HCT116 (cell line): ENCODE measurements at regions not wholly inside any gene's neighbourhood (a gene's known extent, or its start where the extent isn't known, plus 50 kb on each side); places are given as distances from the start of the nearest gene placed in this dataset.

ENCODE experiments used
- ATAC-seq: fragments of 200-7000 bp; cut with Tn5 transposase; 2 replicates; pipeline ENCODE4 v1.9.1; 2020; ENCODE audit warnings: mild to moderate bottlenecking, moderate library complexity
- BruUV-seq: library from RNA; stranded (reverse); fragments of 400-500 nt; replicated peaks from 2 replicates; lab custom pipeline; 2021; lab: Mats Ljungman, UMichigan
- CTCF ChIA-PET: fragments of 300-600 bp; sonication (Branson Sonifier 250); formaldehyde crosslinking; loops from one replicate; lab custom pipeline; 2021; ENCODE audit warnings: antibody characterized with exemption; lab: Charles Lee
- POLR2A ChIA-PET: fragments of 300-600, 350-600 bp; sonication (Branson Sonifier 250); formaldehyde crosslinking; loops from one replicate; lab custom pipeline; 2021; ENCODE audit warnings: antibody characterized with exemption; lab: Charles Lee
- RAD21 ChIA-PET, 2 experiments: fragments of 300-600 bp; sonication (Branson Sonifier 250); formaldehyde crosslinking; loops; one replicate each; lab custom pipeline; 2023; ENCODE audit warnings: low total read pairs in 2 of 2; ENCODE audit not compliant: uncharacterized antibody in 2 of 2, unreplicated experiment in 2 of 2, low non-redundant PET in 1 of 2; lab: Charles Lee
- DNase-seq: peaks from one replicate; pipeline ENCODE4 v3.0.0-alpha.2; 2010; ENCODE audit warnings: low read depth, low spot score
- H2AFZ ChIP-seq: fragments of 200-600 bp; shearing (Covaris generic), sonication (generic); 2 replicates; pipeline ENCODE4 v1.6.1; 2017; ENCODE audit warnings: low read depth, mixed run types, mixed read lengths, antibody characterized with exemption, low read length; ENCODE audit not compliant: poor library complexity, severe bottlenecking
- H3K27ac ChIP-seq: 2 replicates; pipeline ENCODE4 v1.5.1; 2012; ENCODE audit warnings: low read depth, low read length
- H3K27me3 ChIP-seq: fragments of 200-600 bp; sonication (generic); 2 replicates; pipeline ENCODE4 v1.6.1; 2016; ENCODE audit warnings: mixed run types, low read length, mixed read lengths; ENCODE audit not compliant: insufficient read depth
- H3K36me3 ChIP-seq, 2 experiments: fragments of 200-500 bp in 1 of 2; fragments of 200-600 bp in 1 of 2; sonication (Bioruptor generic) in 1 of 2; sonication (generic) in 1 of 2; 2 replicates each; pipeline versions ENCODE4 v1.5.1 to v1.6.1; 2014 to 2016; ENCODE audit warnings: low read length in 2 of 2, inconsistent platforms in 1 of 2, mixed read lengths in 1 of 2, mixed run types in 1 of 2; ENCODE audit not compliant: insufficient read depth in 2 of 2, control insufficient read depth in 1 of 2
- H3K4me1 ChIP-seq, 2 experiments: fragments of 200-600 bp in 1 of 2; sonication (generic) in 1 of 2; 2 replicates each; pipeline versions ENCODE4 v1.5.1 to v1.6.1; 2012 to 2017; ENCODE audit warnings: low read length in 2 of 2, inconsistent platforms in 1 of 2, mild to moderate bottlenecking in 1 of 2, mixed read lengths in 1 of 2, mixed run types in 1 of 2, moderate library complexity in 1 of 2; ENCODE audit not compliant: insufficient read depth in 2 of 2, control insufficient read depth in 1 of 2
- H3K4me2 ChIP-seq: fragments of 200-600 bp; sonication (generic); 2 replicates; pipeline ENCODE4 v1.6.1; 2017; ENCODE audit warnings: mixed run types, low read length, mixed read lengths
- H3K4me3 ChIP-seq, 2 experiments: fragments of 200-600 bp in 1 of 2; sonication (generic) in 1 of 2; replicated peaks in 1 of 2; 2 replicates each; pipeline ENCODE4 v1.5.1; 2011 to 2016; ENCODE audit warnings: low read length in 2 of 2, control low read depth in 1 of 2, low read depth in 1 of 2, mild to moderate bottlenecking in 1 of 2, mixed read lengths in 1 of 2, mixed run types in 1 of 2
- H3K79me2 ChIP-seq: fragments of 200-600 bp; sonication (generic); 2 replicates; pipeline ENCODE4 v1.6.1; 2017; ENCODE audit warnings: mild to moderate bottlenecking, mixed run types, low read length, moderate library complexity, mixed read lengths; ENCODE audit not compliant: insufficient read depth
- H3K9ac ChIP-seq: fragments of 200-600 bp; sonication (generic); 2 replicates; pipeline ENCODE4 v1.6.1; 2016; ENCODE audit warnings: low read length, mixed read lengths
- H3K9me2 ChIP-seq: fragments of 200-600 bp; sonication (generic), shearing (Covaris generic); 2 replicates; pipeline ENCODE4 v1.6.1; 2017; ENCODE audit warnings: mixed run types, mild to moderate bottlenecking, moderate library complexity; ENCODE audit not compliant: insufficient read depth
- H3K9me3 ChIP-seq, 2 experiments: fragments of 200-500 bp in 1 of 2; fragments of 200-600 bp in 1 of 2; sonication (Bioruptor generic) in 1 of 2; sonication (generic) in 1 of 2; 2 replicates each; pipeline ENCODE4 v1.6.1; 2014 to 2017; ENCODE audit warnings: low read length in 2 of 2, mixed read lengths in 2 of 2, inconsistent platforms in 1 of 2, low read depth in 1 of 2, mild to moderate bottlenecking in 1 of 2, mixed run types in 1 of 2, moderate library complexity in 1 of 2; ENCODE audit not compliant: control insufficient read depth in 1 of 2, insufficient read depth in 1 of 2
- H4K20me1 ChIP-seq: fragments of 200-600 bp; sonication (generic), shearing (Covaris generic); 2 replicates; pipeline ENCODE4 v1.6.1; 2017; ENCODE audit warnings: mixed run types, mild to moderate bottlenecking, moderate library complexity; ENCODE audit not compliant: insufficient read depth
- CTCF ChIP-seq, 3 experiments: fragments of 200-600 bp in 1 of 3; sonication (generic) in 1 of 3; IDR thresholded peaks in 2 of 3; conservative IDR thresholded peaks in 1 of 3; 2 replicates each; pipeline ENCODE4 v1.5.1; 2012 to 2017; ENCODE audit warnings: low read depth in 2 of 3, low read length in 2 of 3, antibody characterized with exemption in 1 of 3, borderline replicate concordance in 1 of 3, control low read depth in 1 of 3, mild to moderate bottlenecking in 1 of 3, mixed read lengths in 1 of 3, mixed run types in 1 of 3, moderate library complexity in 1 of 3; ENCODE audit not compliant: insufficient read depth in 1 of 3
- EGR1 ChIP-seq: IDR thresholded peaks from 2 replicates; pipeline ENCODE4 v1.6.1; 2012; ENCODE audit warnings: low read depth
- ELF1 ChIP-seq: IDR thresholded peaks from 2 replicates; pipeline ENCODE4 v1.6.1; 2012; ENCODE audit warnings: low read depth, borderline replicate concordance
- EZH2 ChIP-seq: fragments of 200-600 bp; sonication (generic); IDR thresholded peaks from 2 replicates; pipeline ENCODE4 v1.6.1; 2017; ENCODE audit warnings: antibody characterized with exemption, mixed run types
- FOSL1 ChIP-seq: IDR thresholded peaks from 2 replicates; pipeline ENCODE4 v1.6.1; 2012; ENCODE audit warnings: low read depth
- POLR2A ChIP-seq: IDR thresholded peaks from 2 replicates; pipeline ENCODE4 v1.7.0; 2011; ENCODE audit warnings: borderline replicate concordance; ENCODE audit not compliant: insufficient read depth, insufficient read length; ENCODE audit errors: extremely low read depth
- POLR2AphosphoS5 ChIP-seq: IDR thresholded peaks from 2 replicates; pipeline ENCODE4 v1.6.1; 2011; ENCODE audit warnings: mild to moderate bottlenecking, low read depth, low read length, moderate library complexity
- RAD21 ChIP-seq: IDR thresholded peaks from 2 replicates; pipeline ENCODE4 v1.6.1; 2012; ENCODE audit warnings: low read depth, mild to moderate bottlenecking
- SIN3A ChIP-seq: IDR thresholded peaks from 2 replicates; pipeline ENCODE4 v1.6.1; 2012; ENCODE audit warnings: low read depth
- SP1 ChIP-seq: IDR thresholded peaks from 2 replicates; pipeline ENCODE4 v1.6.1; 2012; ENCODE audit warnings: low read depth
- SRF ChIP-seq: IDR thresholded peaks from 2 replicates; pipeline ENCODE4 v1.6.1; 2012; ENCODE audit warnings: low read depth
- TCF7L2 ChIP-seq: IDR thresholded peaks from 2 replicates; pipeline ENCODE4 v1.7.0; 2011; ENCODE audit warnings: borderline replicate concordance, inconsistent platforms; ENCODE audit not compliant: insufficient read depth, insufficient read length; ENCODE audit errors: extremely low read depth
- YY1 ChIP-seq: IDR thresholded peaks from 2 replicates; pipeline ENCODE4 v1.6.1; 2011; ENCODE audit warnings: low read length, low read depth, moderate library complexity, mild to moderate bottlenecking; ENCODE audit not compliant: insufficient replicate concordance; ENCODE audit errors: extremely low read depth
- ZFX ChIP-seq: fragments of 450-650 bp; IDR thresholded peaks from 2 replicates; pipeline ENCODE4 v1.6.1; 2017
- intact Hi-C: fragments of 100-400 bp; cut with micrococcal nuclease; formaldehyde crosslinking; loops from 2 replicates; pipeline ENCODE4 v1.10.0; 2022
- TF ChIP-seq, protein P1 (sequence below): IDR thresholded peaks from 2 replicates; pipeline ENCODE4 v1.6.1; 2012; ENCODE audit warnings: low read depth
- TF ChIP-seq, protein P2 (sequence below): IDR thresholded peaks from 2 replicates; pipeline ENCODE4 v1.6.1; 2012
- TF ChIP-seq, protein P3 (sequence below): IDR thresholded peaks from 2 replicates; pipeline ENCODE4 v1.6.1; 2012

GRCh38 chr2:10514743-10515142 lies 66.6 kb upstream of the ODC1 start (continued):
- TF ChIP-seq, protein P1, sequence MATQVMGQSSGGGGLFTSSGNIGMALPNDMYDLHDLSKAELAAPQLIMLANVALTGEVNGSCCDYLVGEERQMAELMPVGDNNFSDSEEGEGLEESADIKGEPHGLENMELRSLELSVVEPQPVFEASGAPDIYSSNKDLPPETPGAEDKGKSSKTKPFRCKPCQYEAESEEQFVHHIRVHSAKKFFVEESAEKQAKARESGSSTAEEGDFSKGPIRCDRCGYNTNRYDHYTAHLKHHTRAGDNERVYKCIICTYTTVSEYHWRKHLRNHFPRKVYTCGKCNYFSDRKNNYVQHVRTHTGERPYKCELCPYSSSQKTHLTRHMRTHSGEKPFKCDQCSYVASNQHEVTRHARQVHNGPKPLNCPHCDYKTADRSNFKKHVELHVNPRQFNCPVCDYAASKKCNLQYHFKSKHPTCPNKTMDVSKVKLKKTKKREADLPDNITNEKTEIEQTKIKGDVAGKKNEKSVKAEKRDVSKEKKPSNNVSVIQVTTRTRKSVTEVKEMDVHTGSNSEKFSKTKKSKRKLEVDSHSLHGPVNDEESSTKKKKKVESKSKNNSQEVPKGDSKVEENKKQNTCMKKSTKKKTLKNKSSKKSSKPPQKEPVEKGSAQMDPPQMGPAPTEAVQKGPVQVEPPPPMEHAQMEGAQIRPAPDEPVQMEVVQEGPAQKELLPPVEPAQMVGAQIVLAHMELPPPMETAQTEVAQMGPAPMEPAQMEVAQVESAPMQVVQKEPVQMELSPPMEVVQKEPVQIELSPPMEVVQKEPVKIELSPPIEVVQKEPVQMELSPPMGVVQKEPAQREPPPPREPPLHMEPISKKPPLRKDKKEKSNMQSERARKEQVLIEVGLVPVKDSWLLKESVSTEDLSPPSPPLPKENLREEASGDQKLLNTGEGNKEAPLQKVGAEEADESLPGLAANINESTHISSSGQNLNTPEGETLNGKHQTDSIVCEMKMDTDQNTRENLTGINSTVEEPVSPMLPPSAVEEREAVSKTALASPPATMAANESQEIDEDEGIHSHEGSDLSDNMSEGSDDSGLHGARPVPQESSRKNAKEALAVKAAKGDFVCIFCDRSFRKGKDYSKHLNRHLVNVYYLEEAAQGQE: no peak
- TF ChIP-seq YY1: no peak
- no peak for TF ChIP-seq ZFX
- no peak for TF ChIP-seq EZH2
- TF ChIP-seq ELF1: no peak
- TF ChIP-seq, protein P2, sequence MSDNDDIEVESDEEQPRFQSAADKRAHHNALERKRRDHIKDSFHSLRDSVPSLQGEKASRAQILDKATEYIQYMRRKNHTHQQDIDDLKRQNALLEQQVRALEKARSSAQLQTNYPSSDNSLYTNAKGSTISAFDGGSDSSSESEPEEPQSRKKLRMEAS: no peak
- TF ChIP-seq SIN3A: no peak

DNA sequence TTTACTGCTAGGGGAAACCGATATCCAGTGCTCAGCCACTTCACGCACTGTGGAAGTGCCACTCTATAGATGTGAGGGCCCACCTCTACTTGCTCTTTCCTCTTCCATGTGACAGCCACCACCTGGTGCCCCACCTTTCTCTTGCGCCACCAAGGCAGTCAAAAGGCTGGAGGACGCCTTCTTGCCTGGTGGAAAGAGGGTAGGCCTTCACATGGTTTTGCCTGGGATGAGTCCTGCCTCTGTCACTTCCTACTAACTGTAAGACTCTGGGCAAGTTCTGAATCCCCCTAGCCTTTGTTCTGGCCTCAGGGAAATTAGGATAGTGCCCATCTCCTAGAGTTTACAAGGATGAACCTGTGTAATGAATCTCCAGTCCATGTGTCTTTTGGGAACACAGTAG lies 66.1 kb upstream of the ODC1 start:
- Histone ChIP-seq H3K9me3 (0 out of 4 replicates have a peak, but pooled peaks cover 0 to 4% of the 10 kb centered on the region in 2 experiments), H2AFZ (no peak overlapping the region), H3K9ac (no peak overlapping the region), H3K9me2 (no peaks in the 10 kb centered on the region), H3K27me3 (no peaks in the 10 kb centered on the region), H3K27ac (no peak overlapping the region), H3K36me3 (no peaks in the 10 kb centered on the region), H3K4me3 (no peak overlapping the region), H3K4me2 (peak overlapping the region; percentile 17; the same call in 1 of the 2 replicates), H3K79me2 (no peaks in the 10 kb centered on the region), H3K4me1 (peaks cover 0 to 10% of the 10 kb centered on the region in 2 experiments; a peak in 2 of 4 replicates), H4K20me1 (no peaks in the 10 kb centered on the region)
- RAD21 ChIA-PET: no interaction called here
- intact Hi-C loops: no loop called here
- CTCF ChIA-PET: no interaction called here
- no TSS peak for BruUV-seq
- ATAC-seq (no peak), DNase-seq (no peak)
- POLR2A ChIA-PET: no interaction called here
- no peak for TF ChIP-seq ZFX
- TF ChIP-seq EGR1: no peak
- no peak for TF ChIP-seq POLR2A
- no peak for TF ChIP-seq SIN3A
- TF ChIP-seq CTCF (IDR thresholded peaks at IDR 0.05 in 2 of 3, conservative IDR thresholded peaks at IDR 0.05 in 1 of 3; ENCODE audit: borderline replicate concordance in 1 of 3, insufficient read depth in 1 of 3, low read depth in 2 of 3, low read length in 2 of 3): no peak
- TF ChIP-seq ELF1: no peak
- no peak for TF ChIP-seq SP1
- TF ChIP-seq FOSL1: no peak
- TF ChIP-seq, protein P1: no peak
- TF ChIP-seq SRF: no peak
- TF ChIP-seq POLR2AphosphoS5: no peak
- TF ChIP-seq RAD21: no peak
- no peak for TF ChIP-seq TCF7L2
- TF ChIP-seq, protein P3, sequence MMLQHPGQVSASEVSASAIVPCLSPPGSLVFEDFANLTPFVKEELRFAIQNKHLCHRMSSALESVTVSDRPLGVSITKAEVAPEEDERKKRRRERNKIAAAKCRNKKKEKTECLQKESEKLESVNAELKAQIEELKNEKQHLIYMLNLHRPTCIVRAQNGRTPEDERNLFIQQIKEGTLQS: no peak
